ENCODE measurements at regions not wholly inside any gene's neighbourhood (a gene's known extent, or its start where the extent isn't known, plus 50 kb on each side); places are given as distances from the start of the nearest gene placed in this dataset.

GRCh38 chr18:77658751-77659448 lies 409.3 kb downstream of the GALR1 start:
- TF ChIP-seq POLR2A (IDR thresholded peaks at IDR 0.05; ENCODE audit: low read length) (no peak), GATA1 (IDR thresholded peaks at IDR 0.05; ENCODE audit: low read depth, low read length) (no peak)

Data from erythroblast (primary cell).